K562 (cell line): ENCODE measurements at regions not wholly inside any gene's neighbourhood (a gene's known extent, or its start where the extent isn't known, plus 50 kb on each side); places are given as distances from the start of the nearest gene placed in this dataset.

ENCODE experiments used
- MGA ChIP-seq: fragments of 450-650 bp; IDR thresholded peaks from 2 replicates; pipeline ENCODE4 v1.6.1; 2016; ENCODE audit warnings: mild to moderate bottlenecking, moderate library complexity
- RCOR1 ChIP-seq, 2 experiments: IDR thresholded peaks; 2 replicates each; pipeline ENCODE4 v1.6.1; 2012; ENCODE audit warnings: low read depth in 2 of 2, low read length in 2 of 2, borderline replicate concordance in 1 of 2, improper control_type of control experiment in 1 of 2
- TEAD2 ChIP-seq: fragments of 450-650 bp; IDR thresholded peaks from 2 replicates; pipeline ENCODE4 v1.6.1; 2016; ENCODE audit warnings: missing genetic modification characterization, control low read depth, missing compliant biosample characterization

GRCh38 chr12:105569886-105570285, 239.4 kb downstream of the C12orf75 start (continued):
- no peak for TF ChIP-seq MGA
- no peak for TF ChIP-seq RCOR1 (IDR thresholded peaks at IDR 0.05; ENCODE audit: borderline replicate concordance in 1 of 2, low read depth in 2 of 2, low read length in 2 of 2)
- TF ChIP-seq TEAD2 (tag): no peak
- TF ChIP-seq, all 486 proteins: peak for 0
